PFSK-1 (cell line): ENCODE measurements at regions not wholly inside any gene's neighbourhood (a gene's known extent, or its start where the extent isn't known, plus 50 kb on each side); places are given as distances from the start of the nearest gene placed in this dataset.

Experiments used
- FOXP2 ChIP-seq: optimal IDR thresholded peaks from 2 replicates; pipeline ENCODE3; 2011; ENCODE audit warnings: borderline replicate concordance, control low read depth, inconsistent platforms; ENCODE audit not compliant: insufficient read depth; ENCODE audit errors: extremely low read length, extremely low read depth
- POLR2AphosphoS5 ChIP-seq: IDR thresholded peaks from 2 replicates; pipeline ENCODE4 v1.6.1; 2012; ENCODE audit warnings: low read depth, mild to moderate bottlenecking, control low read depth, low read length, moderate library complexity
- SIN3A ChIP-seq: IDR thresholded peaks from 2 replicates; pipeline ENCODE4 v1.6.1; 2012; ENCODE audit warnings: mild to moderate bottlenecking, low read length, moderate library complexity, borderline replicate concordance; ENCODE audit not compliant: insufficient read depth
- TAF1 ChIP-seq: IDR thresholded peaks from 2 replicates; pipeline ENCODE4 v1.6.1; 2012; ENCODE audit warnings: low read length, control low read depth, borderline replicate concordance; ENCODE audit not compliant: insufficient read depth
- TF ChIP-seq, protein P1 (sequence below), 2 experiments: IDR thresholded peaks; 2 replicates each; pipeline versions ENCODE4 v1.6.1 to v1.8.0; 2011 to 2012; ENCODE audit warnings: low read depth in 2 of 2, low read length in 2 of 2, control low read depth in 1 of 2, inconsistent platforms in 1 of 2, mild to moderate bottlenecking in 1 of 2, moderate library complexity in 1 of 2; ENCODE audit not compliant: insufficient read depth in 1 of 2

DNA sequence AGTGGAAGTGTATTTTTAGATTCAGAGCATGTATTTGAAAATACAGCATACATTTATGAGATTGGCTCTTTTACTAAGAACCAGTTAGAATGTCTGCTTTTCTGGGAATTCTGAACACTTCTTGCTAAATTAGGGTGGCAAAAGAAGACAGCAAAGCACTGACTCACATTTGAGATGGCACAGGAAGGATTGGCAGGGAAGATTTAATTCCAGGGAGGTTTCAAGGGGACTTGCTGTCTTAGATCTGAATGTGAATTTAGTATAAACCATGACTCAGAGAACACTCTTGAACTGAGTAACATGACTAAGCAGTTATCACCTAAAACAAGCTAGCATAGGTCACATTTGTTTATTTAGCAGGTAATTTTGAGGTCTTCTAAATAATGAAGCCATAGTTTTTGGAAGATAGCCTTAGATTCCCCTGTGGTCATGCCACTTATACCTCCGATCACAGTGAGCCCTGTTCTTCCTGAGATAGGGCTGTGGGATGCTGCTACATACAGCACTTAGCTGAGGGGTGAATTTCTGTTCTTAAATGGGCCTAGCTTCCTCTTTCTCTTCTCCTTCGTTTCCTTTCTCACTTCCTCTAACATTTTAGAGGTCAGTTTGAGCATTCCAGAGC is 173.8 kb downstream of the PCSK1 start:
- TF ChIP-seq TAF1 = no peak
- TF ChIP-seq, protein P1, sequence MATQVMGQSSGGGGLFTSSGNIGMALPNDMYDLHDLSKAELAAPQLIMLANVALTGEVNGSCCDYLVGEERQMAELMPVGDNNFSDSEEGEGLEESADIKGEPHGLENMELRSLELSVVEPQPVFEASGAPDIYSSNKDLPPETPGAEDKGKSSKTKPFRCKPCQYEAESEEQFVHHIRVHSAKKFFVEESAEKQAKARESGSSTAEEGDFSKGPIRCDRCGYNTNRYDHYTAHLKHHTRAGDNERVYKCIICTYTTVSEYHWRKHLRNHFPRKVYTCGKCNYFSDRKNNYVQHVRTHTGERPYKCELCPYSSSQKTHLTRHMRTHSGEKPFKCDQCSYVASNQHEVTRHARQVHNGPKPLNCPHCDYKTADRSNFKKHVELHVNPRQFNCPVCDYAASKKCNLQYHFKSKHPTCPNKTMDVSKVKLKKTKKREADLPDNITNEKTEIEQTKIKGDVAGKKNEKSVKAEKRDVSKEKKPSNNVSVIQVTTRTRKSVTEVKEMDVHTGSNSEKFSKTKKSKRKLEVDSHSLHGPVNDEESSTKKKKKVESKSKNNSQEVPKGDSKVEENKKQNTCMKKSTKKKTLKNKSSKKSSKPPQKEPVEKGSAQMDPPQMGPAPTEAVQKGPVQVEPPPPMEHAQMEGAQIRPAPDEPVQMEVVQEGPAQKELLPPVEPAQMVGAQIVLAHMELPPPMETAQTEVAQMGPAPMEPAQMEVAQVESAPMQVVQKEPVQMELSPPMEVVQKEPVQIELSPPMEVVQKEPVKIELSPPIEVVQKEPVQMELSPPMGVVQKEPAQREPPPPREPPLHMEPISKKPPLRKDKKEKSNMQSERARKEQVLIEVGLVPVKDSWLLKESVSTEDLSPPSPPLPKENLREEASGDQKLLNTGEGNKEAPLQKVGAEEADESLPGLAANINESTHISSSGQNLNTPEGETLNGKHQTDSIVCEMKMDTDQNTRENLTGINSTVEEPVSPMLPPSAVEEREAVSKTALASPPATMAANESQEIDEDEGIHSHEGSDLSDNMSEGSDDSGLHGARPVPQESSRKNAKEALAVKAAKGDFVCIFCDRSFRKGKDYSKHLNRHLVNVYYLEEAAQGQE (IDR thresholded peaks at IDR 0.05; ENCODE audit: insufficient read depth in 1 of 2, low read depth in 2 of 2, low read length in 2 of 2) = no peak
- no peak for TF ChIP-seq FOXP2
- TF ChIP-seq SIN3A = no peak
- TF ChIP-seq POLR2AphosphoS5 = no peak

DNA sequence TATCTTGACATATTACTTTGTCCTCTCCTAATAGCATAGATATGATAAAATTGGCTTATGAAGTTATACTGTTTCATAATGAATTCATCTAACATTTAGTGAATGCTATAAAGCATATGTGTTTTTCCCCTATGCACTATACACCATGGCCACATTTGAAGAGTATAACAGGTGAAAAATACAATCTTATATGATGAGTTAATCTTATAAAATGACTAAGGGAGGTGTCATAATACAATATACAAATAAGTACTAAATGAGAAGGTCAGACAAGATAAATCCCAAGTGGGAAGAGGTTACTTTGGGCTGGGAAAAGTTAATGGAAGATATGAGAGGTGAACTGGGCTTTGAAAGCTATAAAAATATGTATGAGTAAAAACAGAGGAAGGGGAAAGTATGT is 174.4 kb downstream of the PCSK1 start:
- no peak for TF ChIP-seq FOXP2
- TF ChIP-seq, protein P1 (IDR thresholded peaks at IDR 0.05; ENCODE audit: insufficient read depth in 1 of 2, low read depth in 2 of 2, low read length in 2 of 2) = no peak
- no peak for TF ChIP-seq POLR2AphosphoS5
- TF ChIP-seq SIN3A = no peak
- TF ChIP-seq TAF1 = no peak

DNA sequence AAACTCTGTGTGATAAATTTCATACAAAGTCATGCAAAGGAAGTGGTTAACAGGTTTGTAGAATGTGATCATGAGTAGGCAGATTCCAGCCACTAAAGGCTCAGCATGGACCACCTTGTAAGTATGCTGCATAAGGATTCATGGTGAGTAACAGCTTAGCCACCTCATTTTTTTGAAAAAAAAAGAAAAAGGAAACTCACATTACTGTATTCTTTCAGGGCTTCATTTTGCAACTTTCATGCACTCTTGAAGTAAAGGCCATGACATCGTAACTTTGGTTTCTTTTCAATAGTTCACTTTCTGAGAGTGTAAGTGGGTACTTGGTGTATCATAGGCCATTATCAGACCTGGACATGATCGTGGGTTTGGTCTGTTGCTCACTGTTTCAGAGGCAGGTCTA is 175.1 kb downstream of the PCSK1 start:
- TF ChIP-seq TAF1 (no peak), POLR2AphosphoS5 (no peak), SIN3A (no peak), FOXP2 (no peak)
- TF ChIP-seq, protein P1 (IDR thresholded peaks at IDR 0.05; ENCODE audit: insufficient read depth in 1 of 2, low read depth in 2 of 2, low read length in 2 of 2) = no peak

DNA sequence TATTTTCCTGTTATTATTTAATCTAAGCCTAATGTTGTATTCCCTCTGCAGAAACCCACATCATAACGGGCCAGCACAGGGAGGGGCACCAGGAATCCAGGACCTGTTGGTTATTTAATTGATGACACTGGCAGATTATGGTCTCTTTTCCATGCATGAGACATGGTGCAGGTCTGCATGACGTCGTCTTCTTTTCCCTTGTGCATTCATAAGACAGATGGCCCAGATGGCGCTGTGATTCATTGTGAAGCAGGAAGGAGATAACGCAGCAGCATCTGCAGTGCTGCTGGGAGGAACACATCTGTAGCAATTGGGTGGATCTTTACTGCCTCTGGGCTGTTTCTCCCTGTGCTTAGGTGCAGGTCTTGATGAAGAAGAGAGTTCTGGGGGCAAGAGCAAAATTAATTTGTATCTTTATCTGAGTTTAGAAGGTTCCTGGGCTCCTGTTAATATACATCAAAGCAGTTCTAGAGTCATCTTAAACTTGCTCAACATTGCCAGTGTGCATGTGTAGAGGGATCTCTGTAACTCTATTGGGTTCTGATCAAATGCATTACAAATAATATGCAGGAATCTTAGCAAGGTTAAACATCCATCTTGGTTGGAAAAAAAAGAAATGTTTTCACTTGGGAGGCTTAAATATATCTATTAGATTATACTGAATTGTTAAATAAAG is 176.1 kb downstream of the PCSK1 start:
- TF ChIP-seq FOXP2 (peak; percentile 28), POLR2AphosphoS5 (no peak), TAF1 (peak; percentile 39; the same call in 1 of the 2 replicates), SIN3A (no peak; the same call in 1 of the 2 replicates)
- TF ChIP-seq, protein P1 (IDR thresholded peaks at IDR 0.05; ENCODE audit: insufficient read depth in 1 of 2, low read depth in 2 of 2, low read length in 2 of 2) = no peak
